ENCODE measurements at regions not wholly inside any gene's neighbourhood (a gene's known extent, or its start where the extent isn't known, plus 50 kb on each side); places are given as distances from the start of the nearest gene placed in this dataset.

DNA sequence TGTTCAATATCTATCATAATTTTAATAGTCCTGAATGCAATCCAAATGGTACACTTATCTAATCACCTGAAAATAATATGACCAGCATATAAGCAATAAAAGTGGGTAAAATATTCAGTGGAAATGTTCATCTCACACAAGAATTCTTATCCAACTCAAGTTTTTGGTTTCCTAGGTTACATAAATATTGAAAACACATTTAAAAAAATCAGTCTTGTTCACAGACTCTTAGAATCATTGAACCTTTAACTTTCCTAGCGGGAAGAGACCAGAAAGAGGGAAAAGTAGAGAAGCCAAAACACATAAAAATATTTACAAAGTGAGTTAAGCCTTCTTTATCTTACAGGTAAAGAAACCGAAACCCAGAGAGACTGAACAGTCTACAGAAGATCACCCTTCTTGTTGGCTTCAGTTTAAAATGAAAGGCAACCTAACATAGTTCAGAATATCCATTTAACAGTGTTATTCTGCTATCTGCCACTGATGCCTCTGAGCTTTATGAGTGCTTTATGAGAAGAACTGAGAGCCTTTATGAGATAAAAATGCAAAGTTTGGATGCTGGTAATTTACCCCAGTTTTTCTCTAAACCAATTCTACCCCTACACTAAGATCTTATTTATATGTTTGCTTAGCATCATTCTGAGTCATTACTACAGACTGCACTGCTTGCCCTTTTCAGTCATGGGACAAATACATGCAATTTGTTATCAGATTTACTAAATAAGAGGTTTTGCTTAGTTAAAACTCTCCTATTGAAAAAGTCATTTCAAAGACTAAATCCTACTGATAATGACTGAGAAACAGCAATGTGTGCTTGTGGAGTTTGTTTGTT is 453.3 kb upstream of the INTU start:
- TF ChIP-seq, protein P1, sequence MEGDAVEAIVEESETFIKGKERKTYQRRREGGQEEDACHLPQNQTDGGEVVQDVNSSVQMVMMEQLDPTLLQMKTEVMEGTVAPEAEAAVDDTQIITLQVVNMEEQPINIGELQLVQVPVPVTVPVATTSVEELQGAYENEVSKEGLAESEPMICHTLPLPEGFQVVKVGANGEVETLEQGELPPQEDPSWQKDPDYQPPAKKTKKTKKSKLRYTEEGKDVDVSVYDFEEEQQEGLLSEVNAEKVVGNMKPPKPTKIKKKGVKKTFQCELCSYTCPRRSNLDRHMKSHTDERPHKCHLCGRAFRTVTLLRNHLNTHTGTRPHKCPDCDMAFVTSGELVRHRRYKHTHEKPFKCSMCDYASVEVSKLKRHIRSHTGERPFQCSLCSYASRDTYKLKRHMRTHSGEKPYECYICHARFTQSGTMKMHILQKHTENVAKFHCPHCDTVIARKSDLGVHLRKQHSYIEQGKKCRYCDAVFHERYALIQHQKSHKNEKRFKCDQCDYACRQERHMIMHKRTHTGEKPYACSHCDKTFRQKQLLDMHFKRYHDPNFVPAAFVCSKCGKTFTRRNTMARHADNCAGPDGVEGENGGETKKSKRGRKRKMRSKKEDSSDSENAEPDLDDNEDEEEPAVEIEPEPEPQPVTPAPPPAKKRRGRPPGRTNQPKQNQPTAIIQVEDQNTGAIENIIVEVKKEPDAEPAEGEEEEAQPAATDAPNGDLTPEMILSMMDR (IDR thresholded peaks at IDR 0.05) = no peak
- no peak for TF ChIP-seq POLR2A (IDR thresholded peaks at IDR 0.05)
- TF ChIP-seq EP300 (IDR thresholded peaks at IDR 0.05) = no peak
- no peak for TF ChIP-seq POLR2AphosphoS5 (IDR thresholded peaks at IDR 0.05)
- Histone ChIP-seq H3K27ac (no peak overlapping the region), H3K27me3 (no peaks in the 10 kb centered on the region), H3K4me1 (no peaks in the 10 kb centered on the region), H3K9me3 (no peaks in the 10 kb centered on the region), H3K36me3 (no peaks in the 10 kb centered on the region), H3K4me3 (no peak overlapping the region)
- WGBS = 78% methylated on average over 2 of the region's 2 CpGs
- no peak for DNase-seq (ENCODE audit: low spot score in 2 of 2)

DNA sequence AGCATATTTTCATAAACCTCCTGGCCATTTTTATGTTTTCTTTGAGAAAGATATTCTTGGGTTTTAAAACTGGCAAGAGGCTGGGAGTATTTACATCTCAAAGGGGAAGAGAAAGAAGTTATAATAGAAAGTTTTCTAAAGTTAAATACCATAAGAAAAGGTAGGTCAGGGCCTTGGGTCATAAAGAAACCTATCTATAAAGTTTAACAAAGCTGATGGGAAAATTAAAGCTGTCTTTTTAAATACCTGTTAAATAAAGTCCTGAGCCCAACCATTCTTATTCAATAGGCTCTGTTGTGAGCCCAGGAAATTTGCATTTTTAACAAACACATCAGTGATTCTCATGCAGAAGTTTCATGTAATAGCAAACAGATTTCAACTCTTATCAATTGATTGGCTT is 451.8 kb upstream of the INTU start:
- Histone ChIP-seq H3K27me3 (no peaks in the 10 kb centered on the region), H3K27ac (no peak overlapping the region), H3K36me3 (no peaks in the 10 kb centered on the region), H3K4me3 (no peak overlapping the region), H3K9me3 (peaks cover 4% of the 10 kb centered on the region), H3K4me1 (no peaks in the 10 kb centered on the region)
- no peak for DNase-seq (ENCODE audit: low spot score in 2 of 2)
- TF ChIP-seq POLR2A (IDR thresholded peaks at IDR 0.05) = no peak

DNA sequence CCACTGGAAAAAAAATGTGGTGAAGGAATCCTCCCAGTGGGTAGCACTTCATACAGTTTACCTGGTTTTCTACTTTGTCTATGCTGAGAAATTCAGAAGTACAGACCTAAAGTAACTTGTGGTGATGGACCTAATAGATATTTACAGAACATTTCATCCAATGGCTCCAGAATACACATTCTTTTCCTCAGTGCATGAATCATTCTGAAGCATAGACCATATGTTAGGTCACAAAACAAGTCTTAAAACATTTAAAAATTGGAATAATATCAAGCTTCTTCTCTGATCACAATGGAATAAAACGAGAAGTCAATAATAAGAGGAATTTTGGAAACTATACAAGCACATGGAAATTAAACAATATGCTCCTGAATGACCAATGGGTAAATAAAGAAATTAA is 450.1 kb upstream of the INTU start:
- Histone ChIP-seq H3K4me1 (no peaks in the 10 kb centered on the region), H3K27me3 (no peaks in the 10 kb centered on the region), H3K4me3 (no peak overlapping the region), H3K9me3 (peaks cover 4% of the 10 kb centered on the region), H3K27ac (no peak overlapping the region), H3K36me3 (no peaks in the 10 kb centered on the region)
- TF ChIP-seq POLR2A (IDR thresholded peaks at IDR 0.05) (no peak), EP300 (IDR thresholded peaks at IDR 0.05) (no peak), POLR2AphosphoS5 (IDR thresholded peaks at IDR 0.05) (no peak)
- TF ChIP-seq, protein P1 (IDR thresholded peaks at IDR 0.05) = no peak
- WGBS = 44% methylated on average over 1 of the region's 1 CpG
- DNase-seq (ENCODE audit: low spot score in 2 of 2) = no peak

DNA sequence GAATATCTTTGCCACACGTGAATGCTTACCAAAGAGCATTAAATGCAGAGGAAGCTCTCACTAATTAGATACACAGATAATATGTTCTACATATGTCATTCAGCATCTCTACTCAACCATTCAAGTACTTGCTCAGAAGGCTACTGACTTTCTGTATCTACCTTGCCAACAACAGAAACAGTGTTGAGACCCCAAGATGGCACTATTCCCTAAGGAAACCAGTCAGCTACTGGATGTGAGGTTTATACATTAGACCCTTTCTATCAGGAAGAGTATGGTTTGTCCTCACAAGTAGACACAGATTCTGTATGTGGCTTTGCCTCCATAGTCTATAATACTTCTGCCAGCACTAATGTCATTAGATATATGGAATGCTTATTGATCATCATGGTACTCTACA is 443.9 kb upstream of the INTU start:
- TF ChIP-seq POLR2A (IDR thresholded peaks at IDR 0.05) = no peak
- no peak for TF ChIP-seq EP300 (IDR thresholded peaks at IDR 0.05)
- TF ChIP-seq POLR2AphosphoS5 (IDR thresholded peaks at IDR 0.05) = no peak
- TF ChIP-seq, protein P1 (IDR thresholded peaks at IDR 0.05) = no peak
- DNase-seq (ENCODE audit: low spot score in 2 of 2) = no peak
- peaks cover 4% of the 10 kb centered on the region for H3K9me3 ChIP-seq
- no peaks in the 10 kb centered on the region for H3K27me3 ChIP-seq
- H3K36me3 ChIP-seq = no peaks in the 10 kb centered on the region
- H3K4me1 ChIP-seq = no peaks in the 10 kb centered on the region
- 55% methylated on average over 1 of the region's 1 CpG for WGBS
- no peak overlapping the region for H3K4me3 ChIP-seq
- H3K27ac ChIP-seq = no peak overlapping the region

- H3K27me3 ChIP-seq = no peaks in the 10 kb centered on the region
- H3K4me3 ChIP-seq = no peak overlapping the region
- no peaks in the 10 kb centered on the region for H3K9me3 ChIP-seq
- no peaks in the 10 kb centered on the region for H3K4me1 ChIP-seq
- DNase-seq (ENCODE audit: low spot score in 2 of 2) = no peak
- no peak for TF ChIP-seq POLR2A (IDR thresholded peaks at IDR 0.05)
- TF ChIP-seq, protein P1 (IDR thresholded peaks at IDR 0.05) = no peak
- no peak for TF ChIP-seq EP300 (IDR thresholded peaks at IDR 0.05)
- TF ChIP-seq POLR2AphosphoS5 (IDR thresholded peaks at IDR 0.05) = no peak
- H3K27ac ChIP-seq = no peak overlapping the region
- no peaks in the 10 kb centered on the region for H3K36me3 ChIP-seq
- 100% methylated on average over 1 of the region's 1 CpG for WGBS
Measured at GRCh38 chr4:127194281-127194680, 438.5 kb upstream of the INTU start.

Measured in suprapubic skin (tissue), 4 donors.